T-helper 2 cell treated with Interferon-gamma antibody and Interleukin-4, amounts not matched to agents 100 ng/mL and 5 ng/mL, for 36 hours (primary cell): ENCODE measurements at regions not wholly inside any gene's neighbourhood (a gene's known extent, or its start where the extent isn't known, plus 50 kb on each side); places are given as distances from the start of the nearest gene placed in this dataset.

Experiments
- intact Hi-C: fragments of 100-400 bp; cut with micrococcal nuclease; formaldehyde crosslinking; loops from one replicate; pipeline ENCODE4 v1.15.1; 2023

DNA sequence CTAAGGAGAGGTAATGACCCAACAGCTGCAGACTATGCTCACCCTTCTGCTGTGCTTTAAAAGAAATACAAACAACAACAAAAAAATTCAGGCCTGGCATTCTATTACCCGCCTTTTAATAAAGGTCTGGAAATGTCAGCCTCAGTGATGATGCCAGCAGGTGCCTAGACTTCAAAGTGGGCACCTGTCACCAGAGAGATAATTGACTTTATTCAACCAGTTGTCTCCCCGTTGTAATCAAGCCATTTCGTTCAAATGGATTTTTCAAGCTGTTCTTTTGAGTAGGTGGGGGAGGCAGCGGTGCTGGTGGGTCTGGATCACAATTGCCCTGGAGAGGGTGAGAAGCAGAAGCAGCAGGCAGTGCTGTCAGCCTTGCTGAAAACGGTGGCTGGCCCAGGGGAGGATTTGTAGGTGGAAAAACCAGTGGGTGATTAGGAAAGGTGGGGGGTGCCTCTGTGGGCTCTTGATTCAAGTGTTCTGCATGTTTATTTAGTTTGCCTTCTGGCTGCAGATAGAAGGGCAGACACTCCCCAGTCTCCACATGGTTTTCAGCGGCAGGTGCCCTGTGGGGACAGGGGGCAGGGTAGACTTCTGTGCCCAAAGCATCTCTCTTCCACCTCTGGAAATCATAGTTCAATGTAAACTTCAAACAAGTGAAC is 300.2 kb upstream of the SLCO3A1 start:
- intact Hi-C loops, result no loop called here

DNA sequence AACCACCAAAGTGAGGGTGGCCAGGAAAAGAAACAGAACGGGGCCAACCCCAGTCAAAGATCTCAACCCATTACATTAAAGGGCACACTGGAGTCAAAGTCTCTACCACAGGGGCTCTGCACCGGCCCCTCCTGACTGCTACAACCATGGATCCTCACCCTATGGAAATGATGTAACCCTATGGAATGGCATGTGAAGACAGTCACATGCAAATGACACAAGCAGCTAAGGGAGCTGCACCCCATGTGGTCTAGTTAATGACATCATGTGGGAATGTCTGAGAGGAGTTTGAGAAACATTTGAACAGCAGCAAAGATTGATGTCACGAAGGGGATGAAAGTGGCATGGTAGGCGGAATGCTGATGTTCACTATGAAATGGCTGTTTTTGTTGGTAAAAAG is 298.2 kb upstream of the SLCO3A1 start:
- intact Hi-C loops, result no loop called here

DNA sequence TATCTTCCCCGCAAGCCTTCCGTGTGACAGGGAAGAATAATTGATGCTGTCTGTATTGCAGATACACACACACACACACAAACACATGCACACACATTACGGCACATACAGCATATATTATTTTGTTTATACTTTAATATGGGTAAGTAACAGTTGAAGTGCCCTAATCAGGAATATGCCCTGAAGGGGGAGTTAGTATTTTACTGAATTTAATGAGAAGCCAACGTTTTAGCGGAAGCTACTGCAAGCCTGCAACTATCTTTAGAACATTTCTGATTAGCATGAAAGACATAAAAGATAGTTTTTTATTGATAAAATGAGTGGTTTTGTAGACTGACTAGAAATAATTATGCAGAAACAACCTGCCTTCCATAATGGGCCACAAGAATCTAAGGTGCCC is 296.6 kb upstream of the SLCO3A1 start:
- intact Hi-C loops, result no loop called here

DNA sequence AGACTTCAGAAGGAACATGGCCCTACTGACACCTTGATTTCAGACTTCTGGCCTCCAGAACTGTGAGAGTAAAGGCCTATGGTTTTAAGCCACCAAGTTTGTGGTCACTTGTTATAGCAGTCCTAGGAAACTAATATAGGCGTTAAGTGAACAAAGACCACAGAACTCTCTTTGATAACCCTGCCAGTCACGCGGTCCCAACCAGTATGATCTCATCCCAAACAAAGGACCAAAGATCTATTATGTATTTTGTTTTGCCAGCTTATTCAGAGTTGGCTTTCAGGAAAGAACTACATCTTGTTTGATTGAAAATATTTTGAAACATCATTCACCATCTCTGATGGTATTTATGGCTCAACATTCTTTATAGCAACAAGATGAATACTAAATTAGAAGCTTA is 294.4 kb upstream of the SLCO3A1 start:
- intact Hi-C loops, result no loop called here

DNA sequence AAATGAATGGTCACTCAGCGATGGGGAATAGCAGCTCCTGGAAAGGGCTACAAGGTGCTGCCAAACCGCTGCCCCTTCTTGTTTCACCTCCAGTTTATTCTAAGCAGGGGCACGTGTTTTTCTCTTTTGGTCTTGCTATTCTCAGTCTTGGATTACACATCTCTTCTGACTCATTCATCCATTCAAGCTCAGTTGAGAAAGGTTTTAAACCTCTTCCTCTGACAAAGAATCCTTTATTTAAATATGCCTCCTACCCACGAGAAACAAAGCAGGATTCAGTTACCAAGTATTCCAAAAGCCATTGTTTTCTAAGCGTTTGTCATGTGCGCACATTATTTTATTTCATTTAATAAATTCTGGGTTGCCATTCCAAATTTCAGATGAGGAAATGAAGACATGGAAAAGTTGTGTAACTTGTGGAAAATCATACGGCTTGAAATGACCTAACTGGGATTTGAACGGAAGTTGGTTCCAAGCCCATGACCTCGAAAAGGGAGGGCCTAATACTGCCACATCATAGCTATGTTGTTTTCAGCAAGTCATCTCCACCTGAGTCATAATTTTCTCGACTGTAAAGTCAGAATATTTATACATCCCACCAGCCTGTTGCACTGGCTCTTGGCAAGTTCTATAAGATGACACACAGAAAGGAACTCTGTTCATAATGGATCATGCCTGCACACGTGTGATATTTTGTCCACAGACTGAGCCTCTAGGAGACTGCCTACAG is 292.0 kb upstream of the SLCO3A1 start:
- intact Hi-C loops, result no loop called here

DNA sequence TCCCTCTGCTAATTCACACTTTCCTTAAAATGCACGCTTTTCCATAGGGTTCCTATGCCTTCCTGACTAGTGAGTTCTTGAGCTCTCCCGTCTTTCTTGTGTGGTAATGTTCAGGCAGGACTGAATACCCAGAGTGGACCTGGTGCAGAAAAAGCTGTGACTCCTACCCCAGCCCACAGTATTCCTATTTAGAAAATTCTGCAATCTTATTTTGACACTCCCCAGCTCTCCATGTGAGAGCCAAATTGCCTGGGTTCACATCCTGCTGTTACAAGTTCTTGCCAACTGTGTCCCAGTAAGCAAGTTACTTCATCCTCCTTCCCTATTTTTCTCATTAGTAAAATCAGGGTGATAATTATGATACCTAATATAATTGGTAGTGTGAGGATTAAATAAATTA is 290.8 kb upstream of the SLCO3A1 start:
- intact Hi-C loops, result no loop called here

DNA sequence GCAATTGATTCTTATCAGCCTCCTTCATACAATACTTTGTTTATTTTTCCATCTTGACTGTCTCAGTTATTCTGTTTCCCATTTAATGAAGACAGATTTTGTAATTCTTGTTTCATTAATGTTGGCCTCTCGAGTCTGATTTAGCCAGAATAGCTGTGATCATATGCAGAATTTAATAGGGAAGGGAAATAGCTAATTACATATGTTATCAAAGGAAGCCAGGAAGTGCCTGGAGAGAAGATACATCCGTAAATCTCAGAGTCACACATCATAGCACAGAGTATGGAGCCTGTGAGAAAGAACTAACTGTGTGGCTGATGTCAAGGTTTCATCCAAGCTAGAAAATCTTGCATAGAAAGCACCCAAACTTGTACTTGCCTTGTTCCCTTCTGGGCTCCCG is 288.9 kb upstream of the SLCO3A1 start:
- intact Hi-C loops, result no loop called here

DNA sequence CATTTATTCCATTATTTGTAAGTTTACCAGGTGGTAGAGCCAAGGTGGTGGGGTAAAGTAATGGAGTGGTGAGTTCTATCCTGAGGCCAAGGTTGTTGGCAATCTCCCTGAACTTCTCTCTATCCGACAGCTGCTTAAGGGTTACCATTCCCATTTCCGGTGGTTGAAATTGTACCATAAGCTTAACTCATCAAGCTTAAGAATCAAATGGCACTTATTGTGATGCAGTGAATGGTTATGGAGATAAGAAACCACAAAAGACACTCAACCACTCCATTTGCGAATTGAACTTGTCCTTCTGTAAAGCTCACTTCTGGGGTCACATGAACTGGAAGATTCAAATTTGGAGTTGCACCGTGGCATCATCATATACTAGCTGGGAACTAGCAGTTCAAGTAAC is 287.4 kb upstream of the SLCO3A1 start:
- intact Hi-C loops, result no loop called here

DNA sequence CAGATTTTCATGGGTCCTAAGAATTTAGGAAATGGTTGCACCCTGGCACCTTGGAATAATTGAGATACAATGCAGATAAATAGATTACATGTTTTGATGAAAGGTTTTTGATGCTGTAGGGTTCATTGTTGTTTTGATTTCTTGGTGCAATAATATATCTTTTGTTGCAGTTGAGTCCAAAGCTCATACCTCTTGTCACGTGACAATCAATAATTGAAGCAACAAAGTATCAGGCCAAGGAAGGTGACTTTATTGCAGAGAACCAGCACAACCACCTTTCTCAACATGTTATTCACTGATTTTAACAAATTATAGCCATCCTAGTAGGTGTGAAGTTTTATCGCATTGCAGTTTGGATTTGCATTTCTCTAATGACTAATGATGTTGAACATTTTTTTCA is 285.5 kb upstream of the SLCO3A1 start:
- intact Hi-C loops, result no loop called here

DNA sequence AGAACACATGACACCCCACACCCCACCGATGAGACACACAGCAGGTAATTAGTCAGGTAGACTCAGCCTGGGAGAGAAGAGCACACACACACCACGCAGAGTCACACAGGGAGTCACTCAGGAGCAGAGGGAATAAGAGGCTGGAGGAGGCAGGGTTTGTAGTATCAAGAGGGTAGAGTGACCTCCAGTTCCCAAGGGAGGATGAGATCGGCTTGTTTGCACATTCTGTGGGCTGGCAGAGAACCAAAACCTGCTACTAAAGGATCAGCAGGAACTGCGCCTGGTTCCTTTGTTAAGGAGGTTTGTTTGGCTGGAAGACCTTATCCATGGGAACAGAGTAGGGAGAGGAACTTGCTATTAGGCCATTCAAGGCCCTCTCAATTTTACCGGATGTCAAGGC is 281.4 kb upstream of the SLCO3A1 start:
- intact Hi-C loops, result no loop called here

DNA sequence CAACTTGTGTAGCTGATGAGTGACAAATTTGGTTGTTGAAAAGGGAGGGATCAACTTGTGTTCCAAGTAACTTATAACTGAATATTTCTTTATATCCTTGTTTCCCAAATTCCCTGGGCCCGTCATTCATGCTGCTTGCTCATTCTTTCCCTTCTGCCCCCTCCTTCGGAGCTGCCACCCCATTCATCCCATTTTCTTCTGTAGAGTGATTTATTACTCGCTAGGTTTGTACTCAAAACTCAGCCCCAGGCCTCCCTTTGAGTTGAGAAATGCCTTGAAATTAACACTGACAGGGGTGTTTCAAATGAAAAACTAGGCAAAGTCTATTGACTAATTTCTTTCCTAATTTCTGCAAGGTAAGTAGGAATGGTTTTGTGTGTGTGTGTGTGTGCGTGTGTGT is 277.4 kb upstream of the SLCO3A1 start:
- intact Hi-C loops, result no loop called here

DNA sequence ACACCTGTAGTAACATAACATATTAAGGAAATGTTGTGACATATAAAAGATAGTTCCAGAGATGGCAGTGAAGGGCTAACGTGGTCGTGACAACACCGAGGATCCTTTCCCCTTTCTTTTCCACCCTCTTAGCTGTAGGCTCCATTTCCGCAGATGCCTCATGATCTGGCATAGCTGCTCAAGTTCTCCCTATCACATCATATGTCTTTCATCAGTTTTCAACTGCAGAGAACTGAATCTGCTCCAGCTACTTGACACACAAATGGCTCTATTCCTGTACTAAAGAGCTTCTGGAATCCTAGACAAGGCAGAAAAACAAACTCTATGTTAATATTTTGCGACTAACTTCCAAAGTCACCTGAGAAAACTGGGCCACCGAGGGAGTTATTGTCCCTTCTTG is 275.0 kb upstream of the SLCO3A1 start:
- intact Hi-C loops, result no loop called here

DNA sequence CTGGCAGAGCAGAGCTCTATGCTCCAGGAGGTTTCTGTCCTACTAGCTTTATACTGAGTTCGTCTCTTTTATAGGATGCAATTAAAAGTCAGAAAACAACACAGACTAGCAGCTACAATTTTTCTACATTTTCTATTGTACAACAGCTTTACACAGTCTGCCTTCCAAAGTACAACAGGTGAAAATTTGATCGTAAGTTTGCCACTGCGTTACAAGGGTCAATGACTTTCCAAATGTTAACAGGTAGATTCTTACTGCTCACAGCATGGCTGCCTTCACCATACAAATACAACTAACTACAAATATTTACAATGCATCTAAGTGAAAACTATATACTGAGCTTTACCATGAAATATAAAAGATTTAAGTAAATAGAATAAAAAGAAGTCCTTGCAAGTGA is 268.6 kb upstream of the SLCO3A1 start:
- intact Hi-C loops, result no loop called here

DNA sequence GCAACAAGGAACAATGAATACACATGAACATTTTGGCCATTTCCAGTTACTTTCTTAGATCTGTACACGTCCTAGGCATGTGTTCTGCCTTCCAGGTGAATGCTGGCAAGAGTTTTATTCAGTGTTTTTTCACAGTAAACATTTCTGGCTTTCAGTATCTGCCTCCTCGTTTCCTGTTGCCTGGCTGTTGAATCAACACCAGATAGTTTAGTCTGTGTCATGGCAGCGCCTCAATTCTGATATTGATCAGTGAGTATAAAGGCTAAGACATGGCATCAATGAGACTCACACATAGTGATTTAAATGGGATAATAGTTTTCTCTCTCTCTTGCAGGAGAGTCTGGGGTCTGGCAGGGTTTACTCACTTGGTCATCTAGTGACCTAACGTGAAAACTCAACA is 266.9 kb upstream of the SLCO3A1 start:
- intact Hi-C loops, result no loop called here

DNA sequence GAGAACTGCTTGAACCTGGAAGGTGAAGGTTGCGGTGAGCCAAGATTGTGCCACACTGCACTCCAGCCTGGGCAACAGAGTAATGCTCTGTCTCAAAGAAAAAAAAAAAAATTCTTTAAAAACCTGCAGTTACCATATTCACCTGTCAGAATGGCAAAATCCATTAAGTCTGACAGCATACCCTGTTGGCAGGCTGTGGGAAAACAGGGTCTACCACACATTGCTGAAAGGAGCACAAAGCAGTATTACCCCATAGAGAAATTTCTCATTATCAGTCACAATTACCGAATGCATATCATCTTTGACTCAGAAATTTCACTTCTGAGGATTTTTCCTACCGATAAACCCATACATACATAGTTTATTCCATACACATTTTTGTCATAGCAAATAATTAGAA is 264.1 kb upstream of the SLCO3A1 start:
- intact Hi-C loops, result no loop called here

DNA sequence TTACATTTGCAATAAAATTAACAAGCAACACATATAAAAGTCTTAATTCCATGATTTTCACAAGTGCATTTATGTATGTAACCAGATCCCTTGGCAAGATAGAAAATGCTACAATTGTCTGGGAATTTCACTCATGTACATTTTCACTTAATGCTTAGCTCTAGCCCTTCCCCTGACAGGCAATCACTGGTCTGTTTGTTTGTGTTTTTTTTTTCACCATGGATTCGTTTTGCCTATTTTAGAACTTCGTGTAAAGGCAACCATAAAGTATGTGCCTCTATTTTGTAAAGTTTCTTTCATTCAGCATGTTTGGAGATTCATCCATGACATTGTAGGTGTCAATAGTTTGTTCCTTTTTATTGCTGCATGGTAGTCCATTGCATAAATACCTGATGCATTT is 260.9 kb upstream of the SLCO3A1 start:
- intact Hi-C loops, result no loop called here

DNA sequence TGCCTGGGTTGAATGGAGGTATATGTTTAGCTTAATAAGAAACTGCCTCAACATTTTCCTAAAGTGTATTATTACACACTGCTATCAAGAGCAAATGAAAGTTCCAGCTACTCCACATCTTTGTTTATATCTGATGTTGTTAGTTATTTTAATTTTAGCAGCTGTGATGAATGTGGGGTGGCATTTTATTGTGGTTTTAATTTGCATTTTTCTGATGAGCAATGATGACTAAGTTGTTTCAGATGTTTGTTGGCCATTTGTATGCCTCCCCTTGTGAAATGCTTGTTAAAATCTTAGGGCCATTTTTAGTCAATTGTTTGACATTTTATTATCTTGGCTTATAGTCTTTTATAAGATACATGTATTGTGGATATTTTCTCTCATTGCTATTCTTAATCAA is 260.4 kb upstream of the SLCO3A1 start:
- intact Hi-C loops, result no loop called here

DNA sequence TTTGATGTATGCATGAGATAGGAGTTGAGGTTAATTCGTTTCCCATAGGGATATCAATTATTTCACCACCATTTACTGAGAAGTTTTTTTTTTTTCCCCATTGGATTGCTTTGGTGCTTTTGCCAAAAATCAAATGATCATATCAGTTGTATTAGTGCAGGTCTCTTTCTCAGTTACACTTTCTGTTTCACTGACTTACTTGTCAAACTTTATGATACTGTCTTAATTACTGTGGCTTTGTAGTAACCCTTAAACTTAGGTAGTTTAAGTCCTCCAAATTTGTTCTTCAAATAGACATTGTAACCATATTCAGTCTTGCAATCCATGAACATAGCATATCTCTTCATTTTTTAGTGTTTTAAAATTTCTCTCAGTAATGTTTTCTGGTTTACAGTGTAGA is 259.9 kb upstream of the SLCO3A1 start:
- intact Hi-C loops, result no loop called here

DNA sequence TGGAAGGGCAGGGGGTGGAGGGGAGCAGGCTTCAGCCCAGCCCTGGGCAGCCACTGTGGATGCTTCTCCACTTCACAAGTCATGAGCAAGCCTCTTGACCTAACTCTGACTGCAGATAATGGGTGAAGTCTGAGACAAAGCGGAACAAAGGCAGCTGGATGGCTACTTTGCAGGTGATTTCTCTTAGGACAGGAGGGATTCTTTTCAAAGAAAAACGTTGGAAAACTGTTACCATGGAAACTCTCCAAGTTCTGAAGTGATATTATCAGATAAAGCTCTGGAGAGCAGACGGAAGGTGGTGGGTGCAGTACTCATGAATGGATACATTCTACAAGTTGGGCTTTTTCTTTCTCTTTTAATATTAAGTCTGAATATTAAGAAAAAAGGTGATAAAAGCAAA is 254.2 kb upstream of the SLCO3A1 start:
- intact Hi-C loops, result no loop called here

DNA sequence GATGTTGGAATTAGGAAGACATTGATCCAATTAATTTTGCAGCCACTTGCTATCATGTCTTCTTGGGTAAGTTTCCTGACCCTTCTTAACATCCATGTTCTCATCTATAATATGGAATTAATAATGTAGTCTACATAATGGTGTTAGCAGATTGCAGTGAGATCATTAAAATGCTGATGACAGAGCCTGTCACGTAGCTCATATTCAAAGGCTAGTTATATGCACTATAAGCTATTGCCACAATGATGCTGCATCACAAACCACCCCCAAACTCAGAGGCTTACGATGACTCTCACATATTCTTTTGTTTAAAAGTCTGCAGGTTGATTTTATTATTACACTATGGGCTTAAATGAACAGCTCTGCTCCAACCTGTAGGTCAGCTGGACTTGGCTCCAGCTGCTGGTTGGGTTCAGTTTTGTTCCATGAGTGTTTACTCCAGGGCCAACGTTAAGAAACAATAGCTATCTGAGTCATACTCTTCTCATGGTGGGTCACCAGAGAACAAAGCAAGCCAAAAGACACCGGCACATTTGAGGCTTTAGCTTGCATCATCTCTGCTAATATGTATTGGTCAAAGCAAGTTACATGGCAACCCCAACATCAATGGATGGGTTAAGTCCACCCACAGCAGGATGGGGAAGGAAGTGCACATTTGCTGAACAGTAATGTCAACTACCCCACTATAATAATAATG is 250.0 kb upstream of the SLCO3A1 start:
- intact Hi-C loops, result no loop called here

DNA sequence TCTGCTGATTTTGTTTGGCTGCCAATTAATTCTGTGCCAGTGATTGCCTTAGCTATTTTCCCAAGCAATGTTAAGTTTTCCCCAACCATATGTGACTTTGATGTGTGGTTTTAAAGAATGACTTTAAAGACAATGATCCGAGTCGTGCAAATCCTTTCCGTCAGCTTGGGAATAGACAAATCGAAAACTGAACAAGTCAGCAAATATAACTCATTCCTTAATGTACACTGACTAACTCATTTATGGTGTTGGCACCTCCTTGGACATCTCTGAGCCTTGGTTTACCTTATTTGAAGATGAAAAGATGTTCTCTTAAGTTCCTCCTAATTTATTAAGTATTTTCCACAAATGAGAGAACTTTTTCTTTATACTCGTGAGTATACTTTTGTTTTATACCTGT is 249.4 kb upstream of the SLCO3A1 start:
- intact Hi-C loops, result no loop called here

DNA sequence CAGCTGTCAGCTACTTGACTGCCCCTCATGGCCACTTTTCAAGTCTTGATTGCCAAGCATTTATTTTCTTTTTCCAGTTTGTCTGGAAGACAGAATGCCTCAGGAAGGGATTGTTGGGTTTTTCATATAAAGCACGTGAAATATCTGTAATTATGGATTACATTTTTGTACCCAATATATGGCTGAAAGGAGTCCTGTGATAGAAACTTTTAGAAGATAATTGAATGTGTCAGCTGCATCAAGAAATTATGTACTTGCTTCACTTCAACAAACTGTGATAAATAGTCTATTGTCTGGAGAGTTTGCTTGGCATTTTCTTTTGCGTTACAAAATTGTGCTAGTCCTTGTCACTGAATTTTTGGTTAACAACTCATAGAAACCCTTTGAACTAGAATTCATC is 247.9 kb upstream of the SLCO3A1 start:
- intact Hi-C loops, result no loop called here

DNA sequence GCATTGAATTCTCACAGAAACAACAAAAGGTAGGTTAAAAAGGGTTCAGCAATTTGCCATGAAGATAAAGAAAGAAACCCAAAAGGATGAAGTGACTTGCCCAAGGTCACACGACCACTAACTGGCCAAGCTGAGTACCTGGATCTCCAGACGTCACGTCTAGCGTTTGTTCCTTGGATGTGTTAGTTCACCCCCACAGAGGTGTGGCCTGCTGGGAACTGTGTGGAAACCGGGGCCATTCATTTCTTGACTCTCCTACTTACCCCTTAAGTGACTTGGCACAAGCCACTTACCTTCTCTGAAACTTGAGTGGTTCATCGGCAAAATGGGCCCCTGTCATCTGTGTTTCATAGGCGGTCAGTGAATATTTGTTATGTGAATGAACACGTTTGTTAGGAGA is 244.3 kb upstream of the SLCO3A1 start:
- intact Hi-C loops, result no loop called here
